ENCODE measurements at regions not wholly inside any gene's neighbourhood (a gene's known extent, or its start where the extent isn't known, plus 50 kb on each side); places are given as distances from the start of the nearest gene placed in this dataset.

DNA sequence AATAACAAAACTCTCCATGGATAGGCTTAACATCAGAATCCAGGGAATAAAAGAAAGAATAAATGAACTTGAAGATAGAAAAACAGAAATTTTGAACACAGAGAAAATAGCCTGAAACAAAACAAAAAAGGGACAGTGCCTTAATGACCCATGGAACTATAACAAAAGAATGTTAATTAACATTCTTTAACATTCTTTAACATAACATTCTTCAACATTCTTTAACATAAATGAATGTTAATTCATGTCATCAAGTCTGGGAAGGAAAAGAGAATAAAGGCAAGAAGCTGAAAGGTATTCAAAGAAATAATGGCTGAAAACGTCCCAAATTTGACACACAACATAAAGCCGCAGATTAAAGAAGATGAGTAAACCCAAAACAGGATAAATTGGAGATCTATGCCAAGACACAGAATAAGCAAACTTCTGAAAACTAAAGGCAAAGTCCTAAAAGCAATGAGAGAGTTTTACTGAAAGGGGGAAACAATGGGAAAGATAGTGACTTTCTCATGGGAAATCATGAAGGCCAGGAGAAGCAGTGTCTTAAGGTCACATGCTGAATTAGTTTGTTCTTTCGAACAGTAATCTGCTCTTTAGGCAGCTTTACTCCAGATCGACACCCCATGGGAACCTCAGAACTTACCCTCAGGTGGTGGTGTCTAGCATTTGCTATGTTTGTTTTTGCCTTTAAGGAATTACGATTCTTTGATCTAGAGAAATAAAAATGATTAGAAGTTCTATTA is 483.0 kb downstream of the KDM4C start:
- TF ChIP-seq, protein P1, sequence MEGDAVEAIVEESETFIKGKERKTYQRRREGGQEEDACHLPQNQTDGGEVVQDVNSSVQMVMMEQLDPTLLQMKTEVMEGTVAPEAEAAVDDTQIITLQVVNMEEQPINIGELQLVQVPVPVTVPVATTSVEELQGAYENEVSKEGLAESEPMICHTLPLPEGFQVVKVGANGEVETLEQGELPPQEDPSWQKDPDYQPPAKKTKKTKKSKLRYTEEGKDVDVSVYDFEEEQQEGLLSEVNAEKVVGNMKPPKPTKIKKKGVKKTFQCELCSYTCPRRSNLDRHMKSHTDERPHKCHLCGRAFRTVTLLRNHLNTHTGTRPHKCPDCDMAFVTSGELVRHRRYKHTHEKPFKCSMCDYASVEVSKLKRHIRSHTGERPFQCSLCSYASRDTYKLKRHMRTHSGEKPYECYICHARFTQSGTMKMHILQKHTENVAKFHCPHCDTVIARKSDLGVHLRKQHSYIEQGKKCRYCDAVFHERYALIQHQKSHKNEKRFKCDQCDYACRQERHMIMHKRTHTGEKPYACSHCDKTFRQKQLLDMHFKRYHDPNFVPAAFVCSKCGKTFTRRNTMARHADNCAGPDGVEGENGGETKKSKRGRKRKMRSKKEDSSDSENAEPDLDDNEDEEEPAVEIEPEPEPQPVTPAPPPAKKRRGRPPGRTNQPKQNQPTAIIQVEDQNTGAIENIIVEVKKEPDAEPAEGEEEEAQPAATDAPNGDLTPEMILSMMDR (IDR thresholded peaks at IDR 0.05; ENCODE audit: low read depth, low read length), result no peak
- no peak for TF ChIP-seq EZH2phosphoT487 (IDR thresholded peaks at IDR 0.05; ENCODE audit: low read depth)

Data from OCI-LY3 (cell line).